MM.1S (cell line): ENCODE measurements at regions not wholly inside any gene's neighbourhood (a gene's known extent, or its start where the extent isn't known, plus 50 kb on each side); places are given as distances from the start of the nearest gene placed in this dataset.

Source experiments
- EZH2 ChIP-seq: fragments of 300-600 bp; sonication (generic); optimal IDR thresholded peaks from 2 replicates; pipeline ENCODE3; 2017; ENCODE audit warnings: low read depth, mild to moderate bottlenecking, antibody characterized with exemption, low read length, mixed read lengths
- EZH2phosphoT487 ChIP-seq: fragments of 300-600 bp; sonication (generic); IDR thresholded peaks from 2 replicates; pipeline ENCODE4 v1.6.1; 2018; ENCODE audit warnings: antibody characterized with exemption, low read length
- TF ChIP-seq, protein P1 (sequence below): fragments of 300-600 bp; sonication (generic); IDR thresholded peaks from 2 replicates; pipeline ENCODE4 v1.5.1; 2016; ENCODE audit warnings: antibody characterized with exemption, low read length, mixed read lengths

DNA sequence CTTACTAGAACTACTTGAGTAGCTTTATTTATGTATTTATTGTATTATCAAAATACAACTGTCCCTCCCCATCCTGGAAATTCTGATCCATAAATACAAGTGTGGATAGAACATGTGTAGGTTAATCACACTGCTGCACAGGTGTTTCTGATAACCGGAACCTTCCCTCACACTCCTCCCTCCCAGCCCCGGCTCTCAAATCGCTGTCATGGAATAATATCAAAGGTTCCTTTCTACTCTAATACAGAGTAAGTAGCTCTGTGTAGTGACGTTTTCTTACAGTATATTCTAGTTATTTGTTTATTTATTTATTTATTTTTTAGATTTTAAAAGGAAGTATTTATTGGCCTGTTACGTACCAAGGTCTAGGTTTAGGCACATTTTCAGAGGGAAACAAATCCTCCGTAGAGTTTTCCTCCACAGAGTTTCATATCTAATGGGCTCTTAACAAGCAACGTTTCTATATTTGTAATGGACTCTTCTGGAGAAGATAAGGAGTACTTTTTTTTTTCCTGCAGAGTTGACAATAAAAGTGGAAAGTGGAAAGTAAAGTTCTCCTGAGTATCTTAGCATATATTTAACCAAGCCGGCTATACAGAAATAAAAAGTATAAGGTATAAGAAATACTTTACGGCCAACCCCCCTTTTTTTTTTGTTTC is 129.0 kb upstream of the CARD18 start:
- TF ChIP-seq EZH2: no peak
- TF ChIP-seq, protein P1, sequence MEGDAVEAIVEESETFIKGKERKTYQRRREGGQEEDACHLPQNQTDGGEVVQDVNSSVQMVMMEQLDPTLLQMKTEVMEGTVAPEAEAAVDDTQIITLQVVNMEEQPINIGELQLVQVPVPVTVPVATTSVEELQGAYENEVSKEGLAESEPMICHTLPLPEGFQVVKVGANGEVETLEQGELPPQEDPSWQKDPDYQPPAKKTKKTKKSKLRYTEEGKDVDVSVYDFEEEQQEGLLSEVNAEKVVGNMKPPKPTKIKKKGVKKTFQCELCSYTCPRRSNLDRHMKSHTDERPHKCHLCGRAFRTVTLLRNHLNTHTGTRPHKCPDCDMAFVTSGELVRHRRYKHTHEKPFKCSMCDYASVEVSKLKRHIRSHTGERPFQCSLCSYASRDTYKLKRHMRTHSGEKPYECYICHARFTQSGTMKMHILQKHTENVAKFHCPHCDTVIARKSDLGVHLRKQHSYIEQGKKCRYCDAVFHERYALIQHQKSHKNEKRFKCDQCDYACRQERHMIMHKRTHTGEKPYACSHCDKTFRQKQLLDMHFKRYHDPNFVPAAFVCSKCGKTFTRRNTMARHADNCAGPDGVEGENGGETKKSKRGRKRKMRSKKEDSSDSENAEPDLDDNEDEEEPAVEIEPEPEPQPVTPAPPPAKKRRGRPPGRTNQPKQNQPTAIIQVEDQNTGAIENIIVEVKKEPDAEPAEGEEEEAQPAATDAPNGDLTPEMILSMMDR: no peak
- no peak for TF ChIP-seq EZH2phosphoT487
